ENCODE measurements at regions not wholly inside any gene's neighbourhood (a gene's known extent, or its start where the extent isn't known, plus 50 kb on each side); places are given as distances from the start of the nearest gene placed in this dataset.

DNA sequence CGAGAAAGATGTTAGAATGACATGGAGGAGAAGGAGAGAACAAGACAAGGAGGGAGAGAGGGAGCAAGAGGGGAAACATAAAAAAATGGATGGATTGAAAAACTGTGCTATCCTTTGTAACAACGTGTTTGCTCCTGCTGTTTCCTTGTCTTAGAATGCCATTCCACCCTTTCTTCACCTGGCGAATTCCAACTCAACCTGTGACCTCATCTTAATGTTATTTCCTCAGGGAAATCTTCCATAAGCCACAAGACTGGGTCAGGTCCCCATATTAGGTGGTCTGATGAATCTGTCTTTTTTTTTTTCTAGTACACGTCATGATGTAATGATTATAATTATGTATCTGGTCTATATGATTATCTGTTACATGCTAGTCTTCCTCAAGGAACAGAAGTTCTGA, 195.0 kb upstream of the MAF start:
- Histone ChIP-seq H3K4me2 (ENCODE audit: insufficient read depth, insufficient read length, low read length) (no peak overlapping the region), H2AFZ (ENCODE audit: low read length) (no peak overlapping the region), H3K27me3 (ENCODE audit: insufficient read depth, low read length) (no peaks in the 10 kb centered on the region), H2BK15ac (ENCODE audit: low read depth, low read length) (no peak overlapping the region), H2BK12ac (ENCODE audit: insufficient read length, low read depth, low read length) (no peak overlapping the region), H3K27ac (ENCODE audit: insufficient read length, low read depth, low read length) (no peak overlapping the region), H2BK5ac (ENCODE audit: insufficient read length, low read length) (no peak overlapping the region), H4K8ac (replicated peaks; ENCODE audit: insufficient read length, low read depth, low read length) (no peak overlapping the region), H2BK120ac (ENCODE audit: low read depth, low read length, poor library complexity, severe bottlenecking) (no peak overlapping the region), H3K56ac (ENCODE audit: insufficient read length, low read depth, low read length) (no peak overlapping the region), H3K4me1 (ENCODE audit: insufficient read depth, low read length) (no peaks in the 10 kb centered on the region; the same call in 1 of the 2 replicates), H3K4ac (ENCODE audit: low read depth, low read length) (no peak overlapping the region), H2BK20ac (ENCODE audit: low read depth, low read length, poor library complexity, severe bottlenecking) (no peak overlapping the region), H2AK5ac (ENCODE audit: insufficient read length, low read length) (no peak overlapping the region), H3K79me2 (ENCODE audit: insufficient read depth, low read length) (no peaks in the 10 kb centered on the region), H4K20me1 (ENCODE audit: control insufficient read depth, insufficient read depth, insufficient read length) (no peaks in the 10 kb centered on the region), H3K18ac (ENCODE audit: insufficient read length, low read depth, low read length) (no peak overlapping the region), H4K91ac (ENCODE audit: insufficient read length, low read depth, low read length) (no peak overlapping the region), H3K79me1 (ENCODE audit: insufficient read depth, low read depth, low read length, poor library complexity, severe bottlenecking) (no peaks in the 10 kb centered on the region), H3K9me3 (ENCODE audit: control insufficient read depth, low read depth, low read length) (no peaks in the 10 kb centered on the region), H3K9ac (ENCODE audit: extremely low read depth, insufficient read length, low read length) (no peak overlapping the region), H3K14ac (ENCODE audit: insufficient read depth, low read length) (no peak overlapping the region), H4K5ac (ENCODE audit: insufficient read length, low read depth, low read length) (no peak overlapping the region), H3K23ac (ENCODE audit: insufficient read length, low read depth, low read length) (no peak overlapping the region), H3K23me2 (ENCODE audit: insufficient read length, low read depth, low read length, poor library complexity, severe bottlenecking) (no peaks in the 10 kb centered on the region), H3T11ph (ENCODE audit: low read length) (no peak overlapping the region)
- Mint-ChIP-seq H3K9me3 (no peaks in the 10 kb centered on the region; a peak in 1 of 5 replicates), H3K4me1 (peaks cover 19 to 20% of the 10 kb centered on the region in 2 experiments), H3K27ac (no peak overlapping the region), H3K4me3 (no peak overlapping the region), H3K27me3 (ENCODE audit: low read depth) (no peaks in the 10 kb centered on the region; the same call in 1 of the 2 replicates), H3K36me3 (ENCODE audit: insufficient read depth in 1 of 3, low read depth in 3 of 3) (no peaks in the 10 kb centered on the region; a peak in 1 of 7 replicates)
- TF ChIP-seq, protein P1, sequence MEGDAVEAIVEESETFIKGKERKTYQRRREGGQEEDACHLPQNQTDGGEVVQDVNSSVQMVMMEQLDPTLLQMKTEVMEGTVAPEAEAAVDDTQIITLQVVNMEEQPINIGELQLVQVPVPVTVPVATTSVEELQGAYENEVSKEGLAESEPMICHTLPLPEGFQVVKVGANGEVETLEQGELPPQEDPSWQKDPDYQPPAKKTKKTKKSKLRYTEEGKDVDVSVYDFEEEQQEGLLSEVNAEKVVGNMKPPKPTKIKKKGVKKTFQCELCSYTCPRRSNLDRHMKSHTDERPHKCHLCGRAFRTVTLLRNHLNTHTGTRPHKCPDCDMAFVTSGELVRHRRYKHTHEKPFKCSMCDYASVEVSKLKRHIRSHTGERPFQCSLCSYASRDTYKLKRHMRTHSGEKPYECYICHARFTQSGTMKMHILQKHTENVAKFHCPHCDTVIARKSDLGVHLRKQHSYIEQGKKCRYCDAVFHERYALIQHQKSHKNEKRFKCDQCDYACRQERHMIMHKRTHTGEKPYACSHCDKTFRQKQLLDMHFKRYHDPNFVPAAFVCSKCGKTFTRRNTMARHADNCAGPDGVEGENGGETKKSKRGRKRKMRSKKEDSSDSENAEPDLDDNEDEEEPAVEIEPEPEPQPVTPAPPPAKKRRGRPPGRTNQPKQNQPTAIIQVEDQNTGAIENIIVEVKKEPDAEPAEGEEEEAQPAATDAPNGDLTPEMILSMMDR (conservative IDR thresholded peaks at IDR 0.05) = no peak
- DNase-seq = no peak
- no CpG with 5 or more reads among the region's 4 CpGs for WGBS (ENCODE audit: extremely low coverage, insufficient read length, low lambda C conversion rate)

All from H9 (cell line).